ENCODE measurements at regions not wholly inside any gene's neighbourhood (a gene's known extent, or its start where the extent isn't known, plus 50 kb on each side); places are given as distances from the start of the nearest gene placed in this dataset.

GRCh38 chrX:13893826-13894225 is 76.9 kb upstream of the GPM6B start:
- TF ChIP-seq CTCF (conservative IDR thresholded peaks at IDR 0.05), result no peak
- no peak for TF ChIP-seq EZH2 (IDR thresholded peaks at IDR 0.05; ENCODE audit: low read depth)

All from PC-9 (cell line).